HG03280 (cell line): ENCODE measurements at regions not wholly inside any gene's neighbourhood (a gene's known extent, or its start where the extent isn't known, plus 50 kb on each side); places are given as distances from the start of the nearest gene placed in this dataset.
"Not testable (repeated sequence)": the region's sequence is repeated elsewhere in the genome, so short reads cannot be mapped to it uniquely, and the experiment has no call there.

Experiments used
- ATAC-seq: cut with Tn5 transposase; IDR thresholded peaks from one replicate; pipeline ENCODE4 v1.9.1; 2021; ENCODE audit warnings: mild to moderate bottlenecking, moderate library complexity; ENCODE audit not compliant: unreplicated experiment

GRCh38 chr9:41075671-41076070 is 52.8 kb downstream of the FOXD4L6 start:
- not testable (repeated sequence) for ATAC-seq

GRCh38 chr9:41074356-41074942 is 54.0 kb downstream of the FOXD4L6 start:
- peak; percentile 65 for ATAC-seq

GRCh38 chr9:41073471-41074243 is 54.8 kb downstream of the FOXD4L6 start:
- not testable (repeated sequence) for ATAC-seq

- peak; percentile 51 for ATAC-seq
Measured at GRCh38 chr9:41064125-41064795, 64.2 kb downstream of the FOXD4L6 start.

- ATAC-seq, result not testable (repeated sequence)
Measured at GRCh38 chr9:41063243-41063642, 65.2 kb downstream of the FOXD4L6 start.

GRCh38 chr9:41059603-41060002 is 68.9 kb downstream of the FOXD4L6 start:
- ATAC-seq, result not testable (repeated sequence)

- ATAC-seq, result not testable (repeated sequence)
Measured at GRCh38 chr9:41053666-41054363, 74.7 kb downstream of the FOXD4L6 start.

GRCh38 chr9:41048672-41049071 is 79.8 kb downstream of the FOXD4L6 start:
- ATAC-seq, result not testable (repeated sequence)

GRCh38 chr9:41047792-41048191 is 80.7 kb downstream of the FOXD4L6 start:
- not testable (repeated sequence) for ATAC-seq

GRCh38 chr9:41044930-41045329 is 83.6 kb downstream of the FOXD4L6 start:
- ATAC-seq, result not testable (repeated sequence)

- not testable (repeated sequence) for ATAC-seq
Measured at GRCh38 chr9:41043433-41043832, 85.0 kb downstream of the FOXD4L6 start.

GRCh38 chr9:41042111-41042510 is 86.4 kb downstream of the FOXD4L6 start:
- not testable (repeated sequence) for ATAC-seq

- ATAC-seq, result not testable (repeated sequence)
Measured at GRCh38 chr9:41040705-41041342, 87.7 kb downstream of the FOXD4L6 start.

- ATAC-seq, result not testable (repeated sequence)
Measured at GRCh38 chr9:41035276-41035675, 93.2 kb downstream of the FOXD4L6 start.

- ATAC-seq, result not testable (repeated sequence)
Measured at GRCh38 chr9:41034699-41035197, 93.7 kb downstream of the FOXD4L6 start.

GRCh38 chr9:41033877-41034276 is 94.6 kb downstream of the FOXD4L6 start:
- not testable (repeated sequence) for ATAC-seq

GRCh38 chr9:41033360-41033759 is 95.1 kb downstream of the FOXD4L6 start:
- ATAC-seq, result not testable (repeated sequence)

GRCh38 chr9:41026912-41027676 is 101.4 kb downstream of the FOXD4L6 start:
- ATAC-seq, result not testable (repeated sequence)

GRCh38 chr9:41022365-41022764 is 106.1 kb downstream of the FOXD4L6 start:
- not testable (repeated sequence) for ATAC-seq
